ENCODE measurements at regions not wholly inside any gene's neighbourhood (a gene's known extent, or its start where the extent isn't known, plus 50 kb on each side); places are given as distances from the start of the nearest gene placed in this dataset.

DNA sequence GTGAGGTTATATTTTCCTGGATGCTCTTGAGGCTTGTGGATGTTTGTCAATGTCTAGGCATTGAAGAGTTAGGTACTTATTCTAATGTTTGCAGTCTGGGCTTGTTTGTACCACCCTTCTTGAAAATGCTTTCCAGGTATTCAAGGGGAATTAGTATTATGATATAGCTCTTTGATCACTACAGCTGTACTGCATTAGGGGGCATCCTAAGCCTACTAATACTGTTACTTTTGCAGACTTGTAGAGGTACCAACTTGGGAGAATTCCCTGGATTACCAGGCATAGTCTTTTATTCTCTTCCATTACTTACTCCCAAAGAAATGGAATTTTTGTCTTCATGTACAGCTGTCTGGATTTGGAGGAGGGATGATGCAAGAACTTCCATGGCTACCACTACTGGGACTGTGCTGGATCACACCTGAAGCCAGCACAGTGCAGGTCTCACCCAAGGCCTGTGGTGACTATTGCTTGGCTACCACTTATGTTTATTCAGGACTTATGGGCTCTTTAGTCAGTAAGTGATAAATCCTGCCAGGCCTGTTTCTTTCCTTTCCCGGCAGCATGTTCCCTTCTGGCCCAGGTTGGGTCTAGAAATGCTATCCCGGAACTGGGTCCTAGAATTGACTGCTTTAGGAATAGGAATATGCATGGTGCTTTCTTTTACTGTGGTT, 402.9 kb downstream of the IL20RB start:
- Mint-ChIP-seq H3K4me3 (no peak overlapping the region), H3K27ac (no peak overlapping the region), H3K4me1 (ENCODE audit: low read depth in 2 of 2) (no peaks in the 10 kb centered on the region), H3K36me3 (ENCODE audit: insufficient read depth) (no peaks in the 10 kb centered on the region), H3K27me3 (no peaks in the 10 kb centered on the region), H3K9me3 (peaks cover 0 to 2% of the 10 kb centered on the region in 2 donors)
- DNase-seq = no peak
- no peak for ATAC-seq (replicated peaks)

DNA sequence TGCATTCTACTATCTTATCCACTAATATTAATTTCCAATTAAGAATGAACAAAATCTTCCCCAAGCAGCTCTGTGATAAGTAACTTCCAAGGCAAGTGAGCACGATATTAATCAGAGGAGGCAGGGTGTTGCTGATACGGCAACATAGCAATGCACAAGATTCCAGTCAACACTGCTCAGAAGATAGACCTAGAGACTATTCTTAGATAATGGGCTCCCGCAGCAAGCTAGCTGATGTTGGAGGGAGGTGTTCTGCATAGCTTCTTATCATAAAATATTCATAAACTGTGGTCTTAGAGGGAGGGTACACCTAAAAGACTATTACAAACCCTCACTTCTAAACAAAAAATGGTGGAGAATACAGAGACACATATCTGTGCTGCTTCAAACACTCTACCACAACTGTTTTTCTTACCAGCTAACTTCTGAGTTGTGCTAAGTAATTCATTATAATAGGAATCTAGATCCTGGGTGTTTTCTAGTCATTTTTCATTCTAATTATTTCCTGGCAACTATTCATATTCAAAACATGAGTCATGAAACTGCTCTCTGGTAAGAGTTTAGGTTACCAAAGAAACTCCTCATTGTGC, 382.0 kb upstream of the SOX14 start:
- ATAC-seq (replicated peaks) (no peak), DNase-seq (no peak)
- Mint-ChIP-seq H3K27me3 (no peaks in the 10 kb centered on the region), H3K4me1 (ENCODE audit: low read depth in 2 of 2) (no peaks in the 10 kb centered on the region), H3K36me3 (ENCODE audit: insufficient read depth) (no peaks in the 10 kb centered on the region), H3K4me3 (no peak overlapping the region), H3K27ac (no peak overlapping the region), H3K9me3 (peaks cover 0 to 5% of the 10 kb centered on the region in 2 donors)

DNA sequence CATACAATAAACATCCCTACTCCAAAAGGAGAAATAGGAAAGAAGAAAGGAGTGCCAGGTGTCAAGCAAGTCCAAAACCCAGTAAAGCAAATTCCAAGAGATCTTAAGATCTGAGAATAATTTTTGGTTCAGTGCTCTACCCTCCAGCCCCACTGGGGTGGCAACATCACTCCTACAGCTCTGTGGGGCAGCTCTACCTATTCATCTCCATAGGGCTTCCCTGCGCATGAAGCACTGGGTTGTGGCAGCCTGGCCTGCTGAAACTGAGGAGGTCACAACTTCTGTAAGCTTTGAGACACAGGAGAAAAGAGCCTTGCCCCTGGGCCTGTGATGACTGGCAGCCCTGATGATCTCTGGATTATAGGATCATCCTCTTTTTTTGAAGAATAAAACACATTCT, 378.2 kb upstream of the SOX14 start:
- no peak overlapping the region for H3K4me3 Mint-ChIP-seq
- DNase-seq = no peak
- ATAC-seq (replicated peaks) = no peak
- H3K27ac Mint-ChIP-seq = no peak overlapping the region
- H3K9me3 Mint-ChIP-seq = peaks cover 0 to 5% of the 10 kb centered on the region in 2 donors
- H3K36me3 Mint-ChIP-seq (ENCODE audit: insufficient read depth) = no peaks in the 10 kb centered on the region
- H3K4me1 Mint-ChIP-seq (ENCODE audit: low read depth in 2 of 2) = no peaks in the 10 kb centered on the region
- no peaks in the 10 kb centered on the region for H3K27me3 Mint-ChIP-seq

DNA sequence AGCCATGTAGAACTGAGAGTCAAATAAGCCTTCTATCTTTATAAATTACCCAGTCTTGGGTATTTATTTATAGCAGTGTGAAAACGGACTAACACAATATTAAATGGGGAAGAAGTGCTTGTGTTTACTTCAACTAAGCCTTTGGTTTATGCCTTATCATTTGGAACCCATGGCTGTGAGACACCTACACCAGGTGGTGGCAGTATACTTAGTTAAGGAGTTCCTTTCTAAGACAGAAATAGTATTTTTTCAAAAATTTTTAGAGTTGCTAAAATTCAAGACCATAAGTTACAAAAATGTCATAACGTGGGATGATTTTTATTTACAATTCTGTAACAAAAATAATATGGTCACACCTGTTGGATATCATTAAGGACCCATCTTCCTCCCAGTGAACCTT, 354.5 kb upstream of the SOX14 start:
- H3K27ac Mint-ChIP-seq = no peak overlapping the region

DNA sequence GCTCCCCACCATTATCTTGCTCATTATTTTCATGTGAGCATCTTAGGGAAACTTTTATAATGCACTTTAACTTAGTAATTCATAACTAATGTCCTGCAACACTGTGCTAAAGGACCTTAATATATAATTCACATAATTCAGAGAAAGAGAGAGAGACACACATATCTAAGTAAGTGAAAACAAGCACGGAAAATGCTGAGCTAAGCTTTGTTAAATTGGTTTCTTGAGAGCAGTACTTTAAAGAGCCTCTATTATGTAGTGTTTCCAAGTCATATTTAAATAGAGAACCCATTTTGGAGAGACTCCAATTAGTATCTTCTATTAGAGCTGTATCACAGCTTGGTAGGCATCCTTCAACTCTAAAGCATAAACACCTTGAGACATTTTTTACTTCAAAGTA, 354.1 kb upstream of the SOX14 start:
- no peaks in the 10 kb centered on the region for H3K27me3 Mint-ChIP-seq
- H3K4me3 Mint-ChIP-seq = no peak overlapping the region
- ATAC-seq (replicated peaks) (no peak), DNase-seq (no peak)
- H3K27ac Mint-ChIP-seq = no peak overlapping the region
- H3K9me3 Mint-ChIP-seq = peaks cover 2 to 9% of the 10 kb centered on the region in 2 donors
- no peaks in the 10 kb centered on the region for H3K36me3 Mint-ChIP-seq (ENCODE audit: insufficient read depth)
- H3K4me1 Mint-ChIP-seq (ENCODE audit: low read depth in 2 of 2) = no peaks in the 10 kb centered on the region

More for the DNA sequence above, 354.5 kb upstream of the SOX14 start:
- Mint-ChIP-seq H3K4me1 (ENCODE audit: low read depth in 2 of 2) (no peaks in the 10 kb centered on the region), H3K9me3 (peaks cover 2 to 9% of the 10 kb centered on the region in 2 donors), H3K4me3 (no peak overlapping the region), H3K36me3 (ENCODE audit: insufficient read depth) (no peaks in the 10 kb centered on the region), H3K27me3 (no peaks in the 10 kb centered on the region)
- no peak for DNase-seq
- no peak for ATAC-seq (replicated peaks)

DNA sequence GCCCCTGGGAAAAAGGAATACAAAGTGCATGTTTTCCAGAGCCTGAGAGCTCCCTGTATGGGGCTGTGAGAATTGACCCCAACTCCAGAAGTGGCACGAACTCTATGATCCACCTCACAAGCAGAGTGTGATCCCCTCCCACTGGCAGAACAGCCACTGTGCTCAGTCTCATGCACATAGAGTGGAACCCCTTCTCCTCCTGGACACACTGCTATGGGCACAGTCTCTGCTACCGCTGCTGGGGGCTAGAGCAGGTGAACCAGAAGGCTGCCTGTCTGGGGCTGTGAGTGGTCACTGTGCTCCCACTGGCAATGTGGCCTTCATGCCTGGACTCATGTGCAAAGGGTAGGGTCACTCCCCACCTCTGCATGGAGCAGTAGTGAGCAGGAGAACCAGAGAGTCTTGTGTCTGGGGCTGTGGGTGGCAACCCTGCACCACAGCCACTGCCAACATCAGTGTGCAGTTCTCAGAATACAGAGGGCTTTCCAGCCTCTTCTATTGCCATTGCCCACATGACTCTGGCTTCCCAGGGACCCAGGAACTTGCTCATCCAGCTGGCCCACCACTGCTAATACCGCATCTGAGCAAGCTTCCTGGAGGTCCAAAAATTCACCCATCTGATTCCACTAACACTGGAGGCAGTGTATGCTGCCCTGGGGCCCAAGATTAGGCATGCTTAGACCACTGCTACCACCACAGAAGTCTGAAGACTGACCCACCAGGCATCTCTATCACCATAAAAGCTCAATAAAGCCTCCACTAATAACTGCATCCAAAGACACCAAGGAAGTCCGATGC, 343.7 kb upstream of the SOX14 start:
- Mint-ChIP-seq H3K4me1 (ENCODE audit: low read depth in 2 of 2) (no peaks in the 10 kb centered on the region), H3K36me3 (ENCODE audit: insufficient read depth) (no peaks in the 10 kb centered on the region), H3K27ac (no peak overlapping the region), H3K27me3 (no peaks in the 10 kb centered on the region), H3K9me3 (peaks cover 12 to 17% of the 10 kb centered on the region in 2 donors), H3K4me3 (no peak overlapping the region)
- ATAC-seq (replicated peaks) (no peak), DNase-seq (no peak)

DNA sequence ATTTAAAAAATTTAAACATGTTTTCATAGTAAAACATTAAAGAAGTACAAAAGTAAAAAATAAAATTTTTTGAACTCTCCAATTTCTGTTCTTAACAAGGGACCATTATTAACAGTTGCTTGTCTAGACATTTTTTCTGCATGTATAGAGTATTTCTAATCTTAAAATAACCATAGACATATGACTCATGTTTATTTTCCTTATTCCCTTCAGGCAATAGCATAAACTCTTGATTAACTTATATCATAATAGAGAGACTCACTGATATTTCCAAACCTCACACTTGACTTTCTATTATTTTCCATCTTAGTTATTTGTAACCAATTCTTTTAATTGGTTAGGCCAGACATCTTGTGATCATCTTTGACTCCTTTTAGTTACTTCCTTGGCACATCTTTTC, 325.6 kb upstream of the SOX14 start:
- no peaks in the 10 kb centered on the region for H3K4me1 Mint-ChIP-seq (ENCODE audit: low read depth in 2 of 2)
- H3K4me3 Mint-ChIP-seq = no peak overlapping the region
- peaks cover 11 to 13% of the 10 kb centered on the region in 2 donors for H3K9me3 Mint-ChIP-seq
- no peak for ATAC-seq (replicated peaks)
- no peak overlapping the region for H3K27ac Mint-ChIP-seq
- H3K36me3 Mint-ChIP-seq (ENCODE audit: insufficient read depth) = no peaks in the 10 kb centered on the region
- DNase-seq = no peak
- H3K27me3 Mint-ChIP-seq = no peaks in the 10 kb centered on the region

DNA sequence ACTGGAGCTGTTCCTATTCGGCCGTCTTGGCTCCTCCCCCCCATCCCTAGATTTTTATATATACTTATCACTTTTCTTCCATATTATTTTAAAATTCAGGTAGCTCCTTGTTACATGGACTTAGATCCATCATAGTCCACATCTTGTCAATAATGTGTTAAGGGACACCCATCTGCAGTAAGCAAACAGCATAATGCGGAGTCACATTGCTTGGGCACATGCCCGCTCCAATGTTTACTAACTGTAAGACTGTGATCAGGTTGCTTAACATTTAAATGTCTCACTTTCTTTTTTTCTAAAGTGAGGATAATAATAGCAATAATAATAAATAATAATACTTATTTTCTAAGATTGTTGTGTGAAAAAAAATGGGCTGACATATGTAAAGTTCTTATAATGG, 303.2 kb upstream of the SOX14 start:
- H3K9me3 Mint-ChIP-seq = peaks cover 10 to 15% of the 10 kb centered on the region in 2 donors
- no peaks in the 10 kb centered on the region for H3K27me3 Mint-ChIP-seq
- H3K36me3 Mint-ChIP-seq (ENCODE audit: insufficient read depth) = no peaks in the 10 kb centered on the region
- H3K27ac Mint-ChIP-seq = no peak overlapping the region
- H3K4me1 Mint-ChIP-seq (ENCODE audit: low read depth in 2 of 2) = no peaks in the 10 kb centered on the region
- ATAC-seq (replicated peaks) (no peak), DNase-seq (no peak)
- H3K4me3 Mint-ChIP-seq = no peak overlapping the region

DNA sequence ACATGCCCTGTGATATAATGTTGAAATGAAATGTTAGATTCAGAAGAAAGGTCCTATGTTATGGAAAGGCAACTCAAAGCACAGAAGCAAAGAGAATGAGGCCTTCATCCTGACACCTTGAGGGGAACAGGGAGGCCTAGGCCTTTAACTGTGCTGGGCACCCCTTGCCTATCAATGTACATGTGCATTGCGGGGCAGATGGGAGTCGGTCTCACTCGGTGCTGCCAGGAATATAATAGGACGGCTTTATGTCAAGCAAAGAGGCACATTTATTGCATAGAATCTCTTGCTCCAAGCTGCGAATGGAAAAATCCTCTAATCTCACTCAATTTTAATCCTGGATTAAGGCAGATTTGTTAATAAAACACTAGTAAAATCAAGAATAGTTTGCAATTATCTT, 301.0 kb upstream of the SOX14 start:
- H3K4me1 Mint-ChIP-seq (ENCODE audit: low read depth in 2 of 2) = no peaks in the 10 kb centered on the region
- no peaks in the 10 kb centered on the region for H3K36me3 Mint-ChIP-seq (ENCODE audit: insufficient read depth)
- ATAC-seq (replicated peaks) (no peak), DNase-seq (no peak)
- H3K27ac Mint-ChIP-seq = no peak overlapping the region
- H3K9me3 Mint-ChIP-seq = peaks cover 10 to 15% of the 10 kb centered on the region in 2 donors
- no peaks in the 10 kb centered on the region for H3K27me3 Mint-ChIP-seq
- no peak overlapping the region for H3K4me3 Mint-ChIP-seq

DNA sequence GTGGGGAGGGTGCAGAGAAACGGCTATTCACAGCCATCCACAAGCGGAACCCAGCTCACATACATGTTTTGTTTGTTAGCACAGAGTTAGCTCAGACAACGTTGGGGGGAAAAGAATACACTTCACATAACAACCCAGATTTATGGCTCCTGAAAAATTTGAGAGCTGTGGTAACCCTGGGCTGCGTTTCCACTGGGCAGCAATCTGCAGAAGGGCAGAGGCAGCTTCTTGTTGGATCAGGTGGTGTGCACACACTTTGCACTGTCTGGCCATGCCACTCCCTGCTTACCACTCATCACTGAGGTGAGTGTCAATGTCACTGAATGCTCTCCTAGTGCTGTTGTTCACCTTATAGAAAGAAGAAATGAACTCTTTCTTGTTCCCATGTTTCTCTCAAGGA, 299.8 kb upstream of the SOX14 start:
- Mint-ChIP-seq H3K27me3 (no peaks in the 10 kb centered on the region), H3K36me3 (ENCODE audit: insufficient read depth) (no peaks in the 10 kb centered on the region), H3K9me3 (peaks cover 10 to 15% of the 10 kb centered on the region in 2 donors), H3K27ac (no peak overlapping the region), H3K4me3 (no peak overlapping the region), H3K4me1 (ENCODE audit: low read depth in 2 of 2) (no peaks in the 10 kb centered on the region)
- DNase-seq (no peak), ATAC-seq (replicated peaks) (no peak)

DNA sequence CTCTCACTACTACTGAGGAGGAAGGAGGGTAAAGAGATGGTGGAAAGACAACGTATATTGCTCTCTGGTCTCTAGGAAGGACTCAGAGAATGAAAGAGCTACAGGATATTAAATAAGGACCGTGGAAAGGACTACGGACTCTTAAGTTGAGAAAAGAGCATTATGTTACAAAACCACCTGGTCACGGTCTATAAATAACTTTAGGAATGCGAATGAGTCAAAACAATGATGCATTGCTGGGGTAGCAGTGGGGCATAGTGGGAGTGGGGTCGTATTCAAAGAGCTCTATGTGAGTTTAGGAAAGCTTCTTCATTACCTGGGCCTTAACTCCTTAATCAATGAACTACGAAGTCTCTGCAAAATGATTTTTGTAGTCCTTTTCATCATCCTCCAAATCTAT, 295.7 kb upstream of the SOX14 start:
- Mint-ChIP-seq H3K4me3 (no peak overlapping the region), H3K36me3 (ENCODE audit: insufficient read depth) (no peaks in the 10 kb centered on the region), H3K27ac (no peak overlapping the region), H3K27me3 (no peaks in the 10 kb centered on the region), H3K9me3 (peaks cover 0 to 4% of the 10 kb centered on the region in 2 donors), H3K4me1 (ENCODE audit: low read depth in 2 of 2) (no peaks in the 10 kb centered on the region)
- ATAC-seq (replicated peaks) (no peak), DNase-seq (no peak)

DNA sequence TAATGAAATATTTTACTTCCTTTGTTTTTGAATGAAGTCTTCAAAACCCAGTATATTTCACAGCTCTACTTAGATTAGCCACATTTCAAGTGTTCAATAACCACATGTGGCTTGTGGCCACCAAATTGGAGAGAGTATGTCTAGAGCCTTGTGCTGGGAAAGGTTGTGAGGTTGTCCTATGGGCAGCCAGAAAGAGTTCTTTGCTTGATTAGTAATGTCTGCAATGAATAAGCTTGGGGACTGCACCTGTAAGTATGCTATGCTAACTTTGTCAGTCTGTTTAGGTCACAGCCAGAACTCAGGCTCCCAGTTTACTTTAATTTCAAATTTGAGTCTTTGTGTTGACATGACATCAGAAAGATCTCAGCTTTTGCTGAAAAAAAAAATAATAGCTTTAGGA, 294.9 kb upstream of the SOX14 start:
- Mint-ChIP-seq H3K9me3 (peaks cover 0 to 4% of the 10 kb centered on the region in 2 donors), H3K27me3 (no peaks in the 10 kb centered on the region), H3K4me3 (no peak overlapping the region), H3K27ac (no peak overlapping the region), H3K36me3 (ENCODE audit: insufficient read depth) (no peaks in the 10 kb centered on the region), H3K4me1 (ENCODE audit: low read depth in 2 of 2) (no peaks in the 10 kb centered on the region)
- no peak for ATAC-seq (replicated peaks)
- DNase-seq = no peak

DNA sequence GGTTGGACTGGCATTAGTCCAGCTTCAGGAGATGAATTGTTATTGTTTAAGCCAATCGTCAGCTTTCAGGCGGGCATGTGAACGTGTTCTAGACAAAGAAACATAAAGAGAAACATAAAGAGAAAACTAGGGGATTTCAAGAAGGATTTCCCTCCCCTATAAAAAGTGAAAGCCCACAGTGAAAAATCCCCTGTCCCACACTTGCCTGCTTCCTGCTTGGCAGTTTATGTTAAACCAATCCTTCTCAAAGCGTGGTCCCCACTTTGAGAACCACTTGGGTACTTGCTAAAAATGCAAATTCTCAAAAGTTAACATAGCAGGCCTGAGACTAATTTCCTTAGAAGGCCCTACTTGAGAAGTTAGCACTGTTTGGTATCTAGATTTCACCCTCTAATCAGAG, 293.0 kb upstream of the SOX14 start:
- no peak overlapping the region for H3K4me3 Mint-ChIP-seq
- no peak for ATAC-seq (replicated peaks)
- no peak for DNase-seq
- no peaks in the 10 kb centered on the region for H3K27me3 Mint-ChIP-seq
- H3K27ac Mint-ChIP-seq = no peak overlapping the region
- peaks cover 4 to 5% of the 10 kb centered on the region in 2 donors for H3K9me3 Mint-ChIP-seq
- H3K36me3 Mint-ChIP-seq (ENCODE audit: insufficient read depth) = no peaks in the 10 kb centered on the region
- H3K4me1 Mint-ChIP-seq (ENCODE audit: low read depth in 2 of 2) = no peaks in the 10 kb centered on the region

All from effector memory CD8-positive, alpha-beta T cell (primary cell).